GM10248 (cell line): ENCODE measurements at regions not wholly inside any gene's neighbourhood (a gene's known extent, or its start where the extent isn't known, plus 50 kb on each side); places are given as distances from the start of the nearest gene placed in this dataset.

Experiments
- CTCF ChIA-PET: fragments of 300-600 bp; sonication (Branson Sonifier 250); formaldehyde crosslinking; extraction: SDS; loops from one replicate; lab custom pipeline; 2021; ENCODE audit warnings: antibody characterized with exemption; lab: Yijun Ruan, JAX
- POLR2A ChIA-PET: fragments of 350-650 bp; sonication (Branson Sonifier 250); formaldehyde crosslinking; extraction: SDS; loops from one replicate; lab custom pipeline; 2020; ENCODE audit warnings: antibody characterized with exemption; lab: Yijun Ruan, JAX
- DNase-seq: peaks from one replicate; pipeline ENCODE4 v3.0.0; 2012; ENCODE audit errors: extremely low spot score
- CTCF ChIP-seq: IDR thresholded peaks from 2 replicates; pipeline ENCODE4 v1.5.1; 2012; ENCODE audit warnings: mild to moderate bottlenecking, low read depth; ENCODE audit errors: extremely low read depth, missing control alignments, control extremely low read depth

- ChIA-PET POLR2A (no interaction called here), CTCF (no interaction called here)
- DNase-seq = no peak
- TF ChIP-seq CTCF = no peak
Observed at GRCh38 chr22:49492308-49492707, 335.4 kb downstream of the BRD1 start.

GRCh38 chr22:49491726-49492125 lies 335.9 kb downstream of the BRD1 start:
- no peak for DNase-seq
- CTCF ChIA-PET = no interaction called here
- no peak for TF ChIP-seq CTCF
- POLR2A ChIA-PET = no interaction called here

GRCh38 chr22:49491221-49491635 lies 336.4 kb downstream of the BRD1 start:
- no peak for DNase-seq
- TF ChIP-seq CTCF = no peak
- ChIA-PET CTCF (no interaction called here), POLR2A (no interaction called here)

GRCh38 chr22:49490692-49491091 lies 337.0 kb downstream of the BRD1 start:
- TF ChIP-seq CTCF = no peak

GRCh38 chr22:49489821-49490220 lies 337.9 kb downstream of the BRD1 start:
- DNase-seq = no peak
- ChIA-PET POLR2A (no interaction called here), CTCF (no interaction called here)
- no peak for TF ChIP-seq CTCF

More at GRCh38 chr22:49490692-49491091, 337.0 kb downstream of the BRD1 start:
- ChIA-PET CTCF (no interaction called here), POLR2A (no interaction called here)
- DNase-seq = no peak

- ChIA-PET POLR2A (no interaction called here), CTCF (no interaction called here)
- no peak for TF ChIP-seq CTCF
- DNase-seq = no peak
Observed at GRCh38 chr22:49488943-49489342, 338.7 kb downstream of the BRD1 start.

- no peak for DNase-seq
- POLR2A ChIA-PET = no interaction called here
- TF ChIP-seq CTCF = no peak
- CTCF ChIA-PET = no interaction called here
Observed at GRCh38 chr22:49487950-49488349, 339.7 kb downstream of the BRD1 start.
